HG03571 (cell line): ENCODE measurements at regions not wholly inside any gene's neighbourhood (a gene's known extent, or its start where the extent isn't known, plus 50 kb on each side); places are given as distances from the start of the nearest gene placed in this dataset.
"Not testable (repeated sequence)": the region's sequence is repeated elsewhere in the genome, so short reads cannot be mapped to it uniquely, and the experiment has no call there.

ENCODE experiments used
- ATAC-seq: cut with Tn5 transposase; IDR thresholded peaks from one replicate; pipeline ENCODE4 v1.9.1; 2021; ENCODE audit not compliant: unreplicated experiment

DNA sequence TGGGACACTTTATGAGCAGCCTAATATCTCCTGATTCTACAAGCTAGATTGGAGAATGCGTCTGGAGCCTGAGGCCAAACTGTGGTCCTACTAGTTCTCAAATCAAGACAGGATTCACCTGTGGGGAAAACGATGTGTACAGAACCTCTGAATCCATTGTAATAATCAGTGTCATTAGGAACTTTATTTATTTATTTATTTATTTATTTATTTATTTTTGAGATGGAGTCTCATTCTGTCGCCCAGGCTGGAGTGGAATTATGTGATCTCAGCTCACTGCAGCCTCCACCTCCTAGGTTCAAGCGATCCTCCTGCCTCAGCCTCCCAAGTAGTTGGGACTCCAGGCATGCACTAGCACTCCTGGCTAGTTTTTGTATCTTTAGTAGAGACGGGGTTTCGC lies 52.6 kb upstream of the KIF26B start:
- not testable (repeated sequence) for ATAC-seq

DNA sequence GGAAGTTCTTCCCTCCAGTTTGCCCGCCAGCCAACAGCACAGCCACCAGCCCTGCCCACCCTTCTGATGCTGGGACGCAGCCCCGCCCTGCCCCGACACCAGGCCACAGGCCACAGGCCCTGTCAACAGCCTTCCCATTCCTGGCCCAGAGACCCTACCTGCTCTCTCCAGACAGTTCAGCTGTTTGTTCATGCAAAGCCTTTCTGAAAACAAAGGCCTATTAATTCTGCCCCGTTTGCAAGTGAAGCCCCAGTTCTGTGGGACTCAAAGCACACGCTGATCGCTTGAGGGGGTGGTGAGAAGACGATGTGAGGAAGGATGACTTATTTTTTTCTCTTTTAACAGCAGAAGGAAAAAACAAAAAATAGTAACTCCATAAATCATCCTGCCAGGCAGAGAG lies 55.4 kb upstream of the KIF26B start:
- no peak for ATAC-seq

DNA sequence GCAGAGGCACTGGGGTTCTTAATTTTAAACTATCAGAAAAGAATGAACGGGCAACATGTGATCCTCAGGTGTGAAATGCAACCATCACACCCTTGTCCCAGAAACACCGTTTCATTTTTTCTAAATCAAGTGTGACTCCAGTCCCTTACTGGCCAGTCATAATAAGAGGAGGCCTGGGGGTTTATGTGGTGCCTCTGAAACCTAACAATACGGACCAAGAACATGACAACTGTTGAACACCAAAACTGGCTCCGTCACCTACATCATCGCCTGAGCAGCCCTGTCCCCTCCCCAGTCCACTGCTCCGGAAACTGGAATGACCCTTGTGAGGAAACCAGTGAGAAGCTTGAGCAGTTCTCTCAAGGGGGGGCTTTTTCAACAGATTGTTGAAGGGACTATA lies 55.9 kb upstream of the KIF26B start:
- ATAC-seq: no peak

DNA sequence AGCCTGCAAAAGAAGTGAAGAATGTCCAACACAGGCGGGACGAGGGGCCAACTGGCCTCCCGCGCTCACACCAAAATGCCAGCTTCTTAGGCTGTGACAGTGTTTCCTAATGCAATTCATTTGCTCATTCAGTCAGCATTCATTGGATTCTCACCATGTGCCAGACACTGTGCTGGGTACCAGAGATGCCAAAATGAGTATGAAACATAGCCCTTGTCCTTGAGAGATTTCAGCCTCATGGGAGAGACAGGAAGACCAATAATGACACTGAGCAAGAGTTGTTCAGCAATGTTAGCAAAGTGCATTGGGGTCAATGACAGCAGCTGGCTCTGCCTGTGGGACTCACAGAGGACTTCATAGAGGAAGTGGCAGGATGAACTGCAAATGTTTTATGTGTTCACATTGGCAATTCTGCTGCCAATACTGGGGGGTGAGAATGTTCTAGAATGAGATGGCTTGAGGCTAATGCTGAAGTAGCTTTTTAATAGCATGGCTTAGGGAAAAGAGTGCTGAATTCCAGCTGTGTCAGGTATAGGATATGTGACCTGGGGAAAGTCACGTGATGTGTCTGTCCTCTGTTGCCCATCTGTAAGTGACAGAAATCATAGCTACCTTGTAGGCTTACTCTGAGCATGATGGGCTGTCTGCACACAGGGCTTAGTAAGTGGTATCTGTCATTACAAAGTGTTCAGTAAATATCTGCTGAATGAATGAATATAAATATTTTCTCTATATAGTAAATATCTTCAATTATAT lies 58.3 kb upstream of the KIF26B start:
- no peak for ATAC-seq

DNA sequence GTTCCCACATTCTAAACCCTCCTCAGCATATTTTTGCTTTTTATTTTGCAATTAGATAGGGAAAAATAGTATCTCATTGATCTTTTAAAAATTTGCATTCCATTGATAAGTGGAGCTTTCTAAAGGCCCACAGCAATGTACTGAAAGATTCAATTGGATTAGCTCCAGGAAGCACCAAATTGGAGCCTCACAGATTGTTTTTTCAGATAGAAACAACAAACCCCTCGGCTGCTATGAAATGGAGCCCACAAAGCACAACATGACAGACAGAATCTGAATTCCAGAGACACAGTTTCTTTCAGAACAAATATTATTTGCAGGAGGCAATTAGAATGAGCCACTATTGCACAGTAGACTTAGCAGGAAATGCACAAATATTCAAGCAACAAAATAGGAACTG lies 58.9 kb upstream of the KIF26B start:
- no peak for ATAC-seq

DNA sequence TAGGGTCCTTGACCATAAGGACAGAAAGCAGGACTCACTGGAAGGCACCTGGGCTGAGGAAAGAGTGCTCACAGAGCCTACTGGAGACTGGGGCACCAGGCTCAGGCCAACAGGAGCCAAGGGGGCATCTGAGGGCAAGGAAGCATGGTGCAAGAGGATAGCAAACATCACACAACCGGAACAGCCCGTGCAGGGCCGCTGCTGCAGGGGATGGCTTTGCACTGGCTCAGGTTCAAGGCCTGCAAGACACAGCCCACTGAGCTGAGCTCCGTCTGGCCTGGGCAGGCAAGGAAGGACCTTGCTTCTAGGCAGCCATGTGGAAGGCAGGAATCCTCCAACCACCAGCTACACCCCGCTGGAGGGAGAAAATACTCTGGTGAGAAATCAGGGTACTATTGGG lies 59.8 kb upstream of the KIF26B start:
- ATAC-seq: no peak

DNA sequence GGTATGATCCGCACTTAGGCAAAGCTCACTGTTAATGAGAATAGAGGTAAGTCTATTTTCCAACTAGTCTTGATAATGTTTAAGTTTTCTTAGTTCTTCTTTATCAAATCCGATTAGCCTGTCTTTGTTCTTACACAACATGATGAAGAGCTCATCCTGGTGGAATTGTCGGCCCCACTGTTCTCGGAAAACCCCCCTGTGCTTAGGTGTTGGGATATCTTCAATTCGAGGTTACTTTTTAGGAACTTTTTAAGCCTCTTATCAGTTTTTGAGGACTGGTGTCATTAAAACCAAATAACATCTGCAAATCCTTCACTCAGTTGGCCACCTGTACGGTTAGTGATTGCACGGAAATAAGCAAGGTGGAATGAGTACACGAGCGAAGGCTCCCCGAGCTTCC lies 60.7 kb upstream of the KIF26B start:
- no peak for ATAC-seq

DNA sequence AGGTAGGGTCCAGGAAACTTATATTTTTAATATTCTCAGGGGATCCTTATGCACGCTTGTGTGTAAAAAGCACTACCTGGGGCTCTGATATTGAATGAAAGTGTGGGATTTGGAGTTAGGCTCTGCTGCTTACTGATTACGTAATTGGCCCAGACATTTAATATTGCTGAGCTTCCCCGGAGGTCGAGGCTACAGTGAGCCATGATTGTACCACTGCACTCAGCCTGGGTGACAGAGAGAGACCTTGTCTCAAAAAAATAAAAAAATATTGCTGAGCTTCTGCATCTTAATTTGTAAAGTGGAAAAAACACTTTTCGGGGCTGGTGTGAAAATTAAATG lies 62.2 kb upstream of the KIF26B start:
- ATAC-seq: no peak

DNA sequence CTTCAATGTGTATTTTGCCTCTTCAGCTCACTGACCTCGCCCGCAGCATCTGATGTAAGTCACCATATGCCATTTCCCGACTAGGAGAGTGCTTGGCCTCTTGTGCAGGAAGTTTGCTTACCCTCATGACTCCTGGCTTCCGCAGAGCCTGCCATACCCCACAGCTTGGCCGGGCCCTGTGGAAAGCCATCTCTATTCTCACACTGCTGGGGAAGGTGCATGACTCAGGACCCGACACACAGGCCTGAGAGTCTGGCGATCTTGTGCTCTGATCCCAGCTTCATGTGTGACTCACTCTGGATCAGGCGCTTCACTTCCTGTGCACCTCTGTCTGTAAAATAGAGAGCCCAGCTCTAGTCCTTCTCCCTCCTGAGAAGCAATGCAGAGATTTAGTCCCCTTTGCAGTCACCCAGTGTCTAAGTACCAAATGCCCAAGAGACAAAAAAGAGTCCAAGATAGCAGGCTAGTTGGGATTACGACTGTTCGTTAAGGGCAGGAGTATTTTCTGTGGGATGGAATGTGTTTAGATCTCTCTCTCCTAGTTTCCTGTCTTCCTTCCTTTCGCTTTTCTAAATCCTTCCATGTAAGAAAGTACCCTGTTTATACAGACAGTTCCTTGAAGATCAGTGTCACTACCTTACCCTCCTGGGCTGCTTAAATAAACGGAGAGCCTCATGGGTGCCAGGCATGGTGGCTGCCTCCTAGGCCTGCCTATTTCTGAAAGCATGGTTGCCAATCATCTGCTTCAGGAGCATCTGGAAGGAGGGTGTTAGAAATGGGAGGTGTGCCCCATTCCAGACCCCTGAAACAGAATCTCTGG lies 62.8 kb upstream of the KIF26B start:
- no peak for ATAC-seq

DNA sequence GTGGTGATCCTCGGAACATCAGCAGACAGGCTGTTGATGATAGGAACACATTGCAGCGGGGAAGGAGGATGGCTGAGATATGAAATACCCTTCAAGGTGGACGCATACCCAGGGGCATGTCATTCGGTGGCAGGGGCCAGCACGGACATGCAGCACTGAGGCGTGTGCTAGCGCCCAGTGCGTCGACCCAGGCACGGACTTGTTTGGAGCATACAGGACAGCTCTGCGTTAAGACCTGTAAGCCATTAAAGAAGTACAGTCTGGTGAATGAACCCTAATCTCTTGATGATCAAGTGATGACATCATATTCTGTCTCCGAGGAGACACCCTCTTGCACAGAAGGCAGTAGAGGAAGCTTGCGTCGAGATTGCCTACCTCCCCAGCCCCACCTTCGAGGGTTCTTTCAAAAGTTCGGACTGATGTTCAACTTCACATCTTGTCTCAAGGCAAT lies 63.6 kb upstream of the KIF26B start:
- no peak for ATAC-seq

DNA sequence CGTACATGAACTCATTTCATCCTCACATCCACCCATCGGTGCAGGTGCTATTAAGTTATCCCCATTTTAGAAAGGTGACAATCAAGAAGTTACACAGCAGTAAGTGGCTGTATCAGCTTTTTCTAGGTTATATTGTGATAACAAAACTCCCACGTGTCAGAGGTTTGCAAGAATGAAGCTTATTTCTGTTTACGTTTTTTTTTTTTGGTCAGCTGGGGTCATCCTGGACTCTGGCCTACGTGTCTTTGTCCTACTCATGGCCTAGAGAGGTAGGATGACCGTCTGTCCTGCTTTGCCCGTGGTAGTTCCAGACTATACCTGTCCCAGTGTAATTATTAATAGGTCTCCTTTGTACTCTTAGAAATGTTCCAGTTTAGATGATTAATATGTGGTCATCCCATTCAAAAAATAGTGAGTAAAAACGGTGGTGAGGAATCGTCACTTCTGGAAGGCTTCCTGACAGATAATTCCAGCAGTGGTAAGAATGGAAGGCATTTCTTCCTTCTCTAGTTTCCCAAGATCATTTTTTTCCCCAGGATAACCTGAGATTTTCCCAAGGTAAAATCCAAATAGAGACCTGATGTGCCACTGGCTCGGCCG lies 64.2 kb upstream of the KIF26B start:
- no peak for ATAC-seq

DNA sequence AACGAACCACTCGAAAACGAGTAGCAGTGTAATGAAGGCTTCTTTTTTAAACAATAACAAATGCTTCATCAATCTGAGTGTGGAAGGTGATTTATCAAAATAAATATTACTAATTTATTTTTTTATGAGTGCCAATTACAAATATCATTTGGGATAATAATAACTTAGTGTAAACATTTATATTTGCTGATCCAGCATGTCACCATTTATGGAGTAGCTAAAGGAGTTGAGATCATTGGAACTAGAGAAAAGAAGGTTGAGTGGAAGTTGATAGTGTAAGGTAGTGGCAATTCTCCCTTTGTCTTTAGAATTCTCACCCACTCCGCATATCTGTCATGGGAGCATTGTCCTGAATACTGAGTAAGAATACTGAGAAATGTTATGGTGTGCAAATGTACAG lies 67.1 kb upstream of the KIF26B start:
- ATAC-seq: no peak

DNA sequence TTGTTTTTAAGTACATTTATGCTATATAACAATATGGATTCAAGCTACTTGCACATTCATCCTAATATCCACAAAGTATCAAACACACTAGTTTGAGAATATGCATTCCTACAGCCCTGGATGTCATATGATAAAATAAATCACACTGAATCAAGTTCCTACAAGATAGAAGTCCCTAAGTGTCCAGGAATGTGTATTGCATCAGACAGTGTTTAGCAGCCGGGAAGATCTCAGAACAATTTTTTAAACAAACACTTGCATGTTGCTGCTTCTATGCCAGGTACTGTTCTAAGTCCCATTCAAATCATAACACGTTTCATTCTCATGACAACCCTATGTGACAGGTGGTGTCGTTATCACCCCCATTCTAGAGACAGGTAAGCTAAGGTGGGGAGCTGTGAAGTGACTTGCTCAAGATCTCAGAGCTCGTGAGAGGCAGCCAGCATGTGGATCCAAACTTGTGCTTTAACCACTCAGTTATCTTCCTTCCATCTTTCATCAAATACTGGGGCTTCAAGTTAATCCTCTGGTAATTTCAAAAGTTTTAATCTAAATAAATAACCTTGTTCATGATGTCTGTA lies 68.3 kb upstream of the KIF26B start:
- no peak for ATAC-seq

DNA sequence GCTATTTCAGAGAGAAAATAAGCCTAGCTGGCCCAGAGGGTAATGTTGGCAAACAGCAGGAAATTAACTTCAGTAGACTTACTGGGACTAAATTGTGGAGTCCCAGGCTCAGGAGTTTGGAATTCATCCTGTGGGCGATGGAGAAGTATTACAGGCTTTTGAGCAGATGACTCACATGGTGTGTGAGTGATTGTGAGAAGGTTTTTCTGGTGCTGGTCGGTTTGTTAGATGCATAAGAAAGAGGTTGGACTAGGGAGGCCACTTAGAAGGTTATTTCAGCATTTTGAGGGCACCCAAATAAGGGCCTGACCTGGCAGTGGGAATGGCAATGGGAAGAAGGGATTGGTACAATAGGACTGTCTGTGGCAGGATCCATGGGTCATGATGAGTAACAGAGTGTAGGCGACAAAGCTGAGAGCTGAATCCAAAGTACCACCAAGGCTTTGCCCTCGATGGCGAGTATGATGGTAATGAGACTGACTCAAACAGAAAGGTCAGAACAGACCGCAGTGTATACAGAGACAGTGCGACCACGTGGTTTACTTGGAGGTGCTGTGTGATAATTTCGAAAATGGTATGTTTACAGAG lies 69.2 kb upstream of the KIF26B start:
- no peak for ATAC-seq

DNA sequence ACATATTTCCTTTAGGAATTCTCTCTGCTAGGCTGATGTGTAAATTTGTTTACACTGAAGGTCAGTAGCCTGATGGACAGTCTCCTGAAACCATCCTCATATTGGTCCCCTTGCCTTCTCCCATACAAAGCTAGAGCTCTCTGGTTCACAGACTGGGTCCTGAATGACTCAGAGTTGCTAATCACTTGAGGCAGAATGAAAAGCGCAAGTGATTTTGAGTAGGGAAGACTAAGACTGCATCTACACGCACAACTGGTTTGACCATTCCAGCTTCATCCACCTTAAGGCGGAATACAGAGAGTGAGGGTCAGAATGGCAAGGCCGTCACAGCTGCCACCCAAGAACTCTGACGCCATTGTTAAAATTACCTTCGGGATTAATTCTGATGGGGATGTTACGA lies 70.2 kb upstream of the KIF26B start:
- ATAC-seq: no peak

DNA sequence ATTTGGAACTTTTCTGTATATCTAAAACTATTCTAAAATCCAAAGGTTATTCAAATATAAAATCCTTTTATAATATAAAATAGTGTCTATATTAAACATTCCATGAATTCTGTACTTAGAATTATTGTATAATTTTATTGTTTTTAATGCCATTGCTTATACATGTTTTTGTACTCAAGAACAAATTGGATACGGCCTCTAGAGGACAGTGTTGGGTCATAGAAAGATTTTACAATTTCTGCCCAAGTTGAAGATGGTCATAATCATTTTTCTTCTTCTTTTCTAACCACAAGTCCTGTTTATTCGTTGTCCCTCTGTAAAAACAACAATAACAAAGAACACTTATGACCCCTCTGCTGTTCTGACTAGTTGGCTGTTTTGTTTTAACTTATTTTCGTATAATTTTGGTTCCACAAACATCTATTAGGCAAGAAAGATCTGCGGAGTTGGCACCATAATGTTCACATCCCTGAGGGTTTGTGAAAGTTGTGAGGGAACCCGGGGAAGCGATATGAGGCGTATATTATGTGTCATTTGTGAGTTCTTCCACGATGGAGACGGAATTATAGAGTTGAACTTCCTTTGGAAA lies 75.7 kb upstream of the KIF26B start:
- ATAC-seq: no peak

DNA sequence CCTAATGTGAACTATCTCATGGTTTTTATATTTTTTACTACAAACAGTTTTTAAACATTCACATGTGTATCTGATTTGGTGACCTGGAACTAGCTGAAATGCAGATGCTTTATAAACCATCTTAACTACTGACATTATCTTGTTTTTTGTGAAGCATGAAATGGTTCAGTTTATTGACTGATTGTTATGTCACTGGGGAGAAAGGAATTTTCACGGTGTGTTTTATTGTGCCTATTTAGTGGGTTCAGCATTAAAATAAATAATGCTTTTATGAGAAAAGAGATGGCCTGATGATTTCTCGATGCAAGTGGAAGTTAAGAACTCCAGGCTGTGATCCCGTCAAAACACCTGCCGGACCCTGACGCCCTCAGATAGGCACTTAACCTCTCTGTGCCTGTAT lies 79.9 kb upstream of the KIF26B start:
- ATAC-seq: no peak

DNA sequence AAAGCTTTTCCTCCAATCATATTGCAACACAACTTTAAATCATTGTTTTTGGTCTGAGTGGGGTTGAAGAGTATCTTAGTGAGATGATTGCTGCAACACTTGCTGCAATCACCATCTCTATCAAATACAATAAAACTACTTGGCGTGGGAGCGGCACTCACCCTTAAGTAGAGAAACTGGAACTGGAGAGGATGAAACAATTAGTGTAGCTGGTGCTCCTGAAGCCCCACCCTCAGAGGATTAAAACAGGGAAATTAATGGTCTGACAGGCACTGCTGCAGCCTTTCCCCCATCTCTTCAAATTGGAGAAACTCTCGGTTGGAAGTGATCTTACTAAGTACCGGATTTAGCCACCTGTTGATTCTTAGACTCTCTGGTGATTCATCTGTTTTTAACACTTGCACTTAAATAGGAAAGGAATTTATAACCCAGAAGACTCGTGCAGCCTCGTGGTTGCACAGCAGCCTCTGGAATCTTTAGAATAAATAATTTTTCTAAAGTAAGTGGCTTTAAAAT lies 80.5 kb upstream of the KIF26B start:
- ATAC-seq: no peak

DNA sequence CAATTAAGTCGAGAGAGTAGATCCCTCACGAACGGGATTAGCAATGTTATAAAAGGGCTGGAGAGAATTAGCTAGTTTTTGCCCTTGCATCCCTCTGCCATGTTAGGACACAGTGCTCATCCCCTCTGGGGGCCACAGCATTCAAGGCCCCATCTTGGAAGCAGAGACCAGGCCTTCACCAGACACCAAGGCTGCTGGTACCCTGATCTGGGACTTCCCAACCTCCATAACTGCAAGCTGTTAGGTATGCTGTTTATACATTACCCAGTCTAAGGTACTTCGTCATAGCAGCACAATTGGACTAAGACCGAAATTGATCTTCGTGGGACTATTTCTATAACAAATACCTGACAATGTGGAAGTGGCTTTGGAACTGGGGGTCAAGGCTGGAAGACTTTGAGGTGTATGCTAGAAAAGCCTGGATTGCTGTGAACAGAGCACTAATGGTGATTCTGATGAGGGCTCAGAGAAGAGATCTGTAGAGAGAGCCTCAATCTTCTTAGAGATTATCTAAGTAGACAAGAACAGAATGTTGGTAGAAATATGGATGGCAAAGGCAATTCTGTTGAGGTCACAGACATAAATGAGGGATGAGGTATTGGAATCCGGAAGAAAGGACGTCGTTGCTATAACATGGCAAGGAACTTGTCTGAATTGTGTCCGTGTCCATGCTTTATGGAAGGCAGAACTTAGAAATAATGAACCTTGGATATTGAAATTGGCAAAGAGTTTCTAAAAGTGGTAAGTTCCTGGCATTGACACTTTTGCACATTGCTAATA lies 83.8 kb upstream of the KIF26B start:
- ATAC-seq: no peak

DNA sequence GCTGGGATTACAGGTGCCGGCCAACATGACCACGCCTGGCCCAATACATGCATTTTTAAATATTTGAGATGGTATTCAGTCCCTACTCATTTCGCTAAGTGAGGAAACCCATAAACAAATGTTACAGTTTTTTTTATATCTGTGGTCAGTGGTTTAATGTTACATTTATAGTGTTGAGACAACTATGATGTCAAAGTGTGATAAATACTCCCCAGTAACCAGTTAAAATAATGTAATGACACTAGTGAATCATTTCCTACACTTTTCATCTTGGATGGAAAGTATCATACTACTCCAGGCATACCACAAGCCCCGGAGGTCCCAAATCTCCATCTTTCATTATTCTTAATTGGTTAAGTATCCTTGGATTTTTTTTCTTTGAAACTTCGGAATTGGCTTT lies 87.5 kb upstream of the KIF26B start:
- no peak for ATAC-seq
